K562 (cell line): ENCODE measurements at regions not wholly inside any gene's neighbourhood (a gene's known extent, or its start where the extent isn't known, plus 50 kb on each side); places are given as distances from the start of the nearest gene placed in this dataset.

Experiments
- ATAC-seq: fragments of 200-7000 bp; cut with Tn5 transposase; 3 replicates; pipeline ENCODE4 v1.9.1; 2020; ENCODE audit warnings: moderate library complexity
- BruUV-seq: library from RNA; stranded (reverse); fragments of 400-500 nt; replicated peaks from 2 replicates; lab custom pipeline; 2021; lab: Mats Ljungman, UMichigan
- CTCF ChIA-PET: fragments of 300-600 bp; formaldehyde crosslinking; extraction: SDS; loops from one replicate; lab custom pipeline; 2021; ENCODE audit warnings: low intra/inter-chr PET ratio; lab: Yijun Ruan, JAX
- POLR2A ChIA-PET: fragments of 300-600, 350-650 bp; sonication (Branson Sonifier 250); formaldehyde crosslinking; extraction: SDS; loops from one replicate; lab custom pipeline; 2021; ENCODE audit warnings: antibody characterized with exemption, inconsistent platforms; lab: Yijun Ruan, JAX
- DNase-seq, 4 experiments: peaks; one replicate each; pipeline versions ENCODE4 v3.0.0 to v3.0.0-alpha.2; 2011 to 2018; ENCODE audit warnings: low spot score in 3 of 4, mixed read lengths in 3 of 4; ENCODE audit errors: extremely low read depth in 1 of 4
- FAIRE-seq: peaks from 2 replicates; lab custom pipeline; 2011; peaks lifted over from hg19 to GRCh38; lab: Jason Lieb, UNC
- H2AFZ ChIP-seq: 2 replicates; pipeline ENCODE4 v1.6.0; 2011; ENCODE audit warnings: low read depth, low read length, control low read depth, inconsistent platforms
- H3K27ac ChIP-seq: fragments of 200-600 bp; 3 replicates; pipeline ENCODE4 v1.8.0; 2011; ENCODE audit warnings: low read depth, mild to moderate bottlenecking, control low read depth, inconsistent platforms, low read length, moderate library complexity, mixed read lengths; ENCODE audit errors: extremely low read depth
- H3K27me3 ChIP-seq, 2 experiments: fragments of 300-600 bp in 1 of 2; 2 replicates in 1 of 2; 3 replicates in 1 of 2; pipeline versions ENCODE4 v1.6.0 to v1.8.0; 2011; ENCODE audit warnings: inconsistent platforms in 2 of 2, low read length in 2 of 2, mild to moderate bottlenecking in 1 of 2, mixed read lengths in 1 of 2, moderate library complexity in 1 of 2; ENCODE audit not compliant: control insufficient read depth in 2 of 2, insufficient read depth in 2 of 2
- H3K36me3 ChIP-seq: fragments of 300-600 bp; 3 replicates; pipeline ENCODE4 v1.8.0; 2011; ENCODE audit warnings: mild to moderate bottlenecking, low read length, inconsistent platforms; ENCODE audit not compliant: control insufficient read depth, insufficient read depth
- H3K4me1 ChIP-seq, 2 experiments: fragments of 200-600 bp in 1 of 2; replicated peaks in 1 of 2; 2 replicates in 1 of 2; 3 replicates in 1 of 2; pipeline versions ENCODE4 v1.5.1 to v1.8.0; 2011; ENCODE audit warnings: inconsistent platforms in 2 of 2, low read length in 2 of 2, mild to moderate bottlenecking in 1 of 2, mixed read lengths in 1 of 2, moderate library complexity in 1 of 2; ENCODE audit not compliant: control insufficient read depth in 2 of 2, insufficient read depth in 2 of 2
- H3K4me2 ChIP-seq: 2 replicates; pipeline ENCODE4 v1.6.1; 2011; ENCODE audit warnings: low read length, control low read depth, inconsistent platforms, mixed read lengths; ENCODE audit not compliant: insufficient read depth
- H3K4me3 ChIP-seq: fragments of 200-600 bp; sonication (generic), shearing (Covaris generic); 2 replicates; pipeline ENCODE4 v1.5.1; 2016; ENCODE audit warnings: control low read depth, inconsistent platforms
- H3K79me2 ChIP-seq: fragments of 200-600 bp; 3 replicates; pipeline ENCODE4 v1.8.0; 2011; ENCODE audit warnings: low read length, inconsistent platforms; ENCODE audit not compliant: control insufficient read depth, insufficient read depth
- H3K9ac ChIP-seq, 2 experiments: 2 replicates each; pipeline versions ENCODE4 v1.6.0 to v1.6.1; 2011; ENCODE audit warnings: low read depth in 2 of 2, low read length in 2 of 2, control low read depth in 1 of 2, inconsistent platforms in 1 of 2, mild to moderate bottlenecking in 1 of 2, mixed read lengths in 1 of 2; ENCODE audit not compliant: insufficient read depth in 1 of 2
- H3K9me1 ChIP-seq: one replicate; pipeline ENCODE4 v1.6.0; 2011; ENCODE audit warnings: inconsistent platforms, mild to moderate bottlenecking, low read length, moderate library complexity; ENCODE audit not compliant: control insufficient read depth, insufficient read depth
- H3K9me3 ChIP-seq: replicated peaks from 2 replicates; pipeline ENCODE4 v1.5.1; 2011; ENCODE audit warnings: low read depth, low read length, inconsistent platforms; ENCODE audit not compliant: control insufficient read depth, insufficient read depth
- H4K20me1 ChIP-seq: replicated peaks from 2 replicates; pipeline ENCODE4 v1.6.1; 2011; ENCODE audit warnings: low read length, inconsistent platforms, mixed read lengths; ENCODE audit not compliant: control insufficient read depth, insufficient read depth
- RNF2 ChIP-seq: sonication (generic); IDR thresholded peaks from 2 replicates; pipeline ENCODE4 v1.6.1; 2016
- SMAD3 ChIP-seq: fragments of 450-650 bp; formaldehyde crosslinking; conservative IDR thresholded peaks from 2 replicates; pipeline ENCODE4 v1.4.0; 2020; ENCODE audit warnings: mild to moderate bottlenecking
- SP1 ChIP-seq: sonication (generic); formaldehyde crosslinking; IDR thresholded peaks from 2 replicates; pipeline ENCODE4 v1.8.1; 2022; ENCODE audit warnings: mild to moderate bottlenecking, missing genetic modification reagents
- TARDBP ChIP-seq: fragments of 450-650 bp; IDR thresholded peaks from 2 replicates; pipeline ENCODE4 v1.6.1; 2016
- TBL1XR1 ChIP-seq, 2 experiments: IDR thresholded peaks; 2 replicates each; pipeline ENCODE4 v1.6.1; 2012; ENCODE audit warnings: improper control_type of control experiment in 2 of 2, low read length in 2 of 2, mild to moderate bottlenecking in 1 of 2
- ZNF24 ChIP-seq: fragments of 450-650 bp; IDR thresholded peaks from 2 replicates; pipeline ENCODE4 v1.6.1; 2016
- WGBS: fragments of 100-300 bp; shearing (Covaris generic); methylation state at CpG from one replicate; pipeline ENCODE4 v1.1.6; 2016; ENCODE audit warnings: low coverage, mixed read lengths; ENCODE audit not compliant: insufficient coverage; ENCODE audit errors: missing lambda C conversion rate; 5-methylcytosine and 5-hydroxymethylcytosine counted together
- in situ Hi-C: fragments of 300-500 bp; cut with MboI; formaldehyde crosslinking; loops from 4 replicates; pipeline ENCODE4 v1.15.0; 2018; ENCODE audit warnings: inconsistent platforms, mixed read lengths
- intact Hi-C: fragments of 100-400 bp; cut with micrococcal nuclease; formaldehyde crosslinking; loops from 2 replicates; pipeline ENCODE4 v1.14.2; 2022

DNA sequence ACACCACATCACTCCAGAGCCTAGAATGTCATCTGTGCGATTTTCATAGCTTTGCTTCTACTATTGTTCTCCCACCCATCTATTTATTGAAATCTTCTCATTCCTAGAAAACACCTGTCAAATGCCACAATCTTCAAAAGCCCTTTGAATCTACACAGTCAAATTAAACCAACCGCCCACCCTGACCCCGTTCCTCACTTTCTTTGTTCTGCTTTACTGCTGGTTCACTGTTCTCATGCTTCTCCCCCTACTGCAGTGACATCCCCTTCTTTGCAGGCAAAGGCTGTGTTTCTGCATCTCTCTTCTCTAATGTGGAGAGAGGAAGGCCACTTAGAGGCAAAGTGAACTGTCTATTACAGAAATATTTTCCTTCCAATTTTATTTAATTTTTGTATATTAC, 152.4 kb upstream of the NEBL start:
- no peak overlapping the region for H3K27ac ChIP-seq
- no peak overlapping the region for H3K9ac ChIP-seq
- BruUV-seq = no TSS peak
- no peaks in the 10 kb centered on the region for H3K79me2 ChIP-seq
- H3K9me3 ChIP-seq = no peaks in the 10 kb centered on the region
- H3K27me3 ChIP-seq = no peaks in the 10 kb centered on the region; a peak in 1 of 5 replicates
- H3K9me1 ChIP-seq = no peaks in the 10 kb centered on the region
- ATAC-seq = no peak
- no peak overlapping the region for H3K4me2 ChIP-seq
- WGBS = 40% methylated on average over 3 of the region's 3 CpGs
- peaks cover 4 to 8% of the 10 kb centered on the region in 2 experiments; a peak in 4 of 5 replicates for H3K4me1 ChIP-seq
- intact Hi-C loops (no loop called here), in situ Hi-C loops (no loop called here)
- no peak for TF ChIP-seq RNF2
- no peak for TF ChIP-seq TBL1XR1 (IDR thresholded peaks at IDR 0.05; ENCODE audit: low read length in 2 of 2)
- TF ChIP-seq ZNF24 = no peak
- ChIA-PET CTCF (no interaction called here), POLR2A (no interaction called here)
- H3K4me3 ChIP-seq = no peak overlapping the region
- no peak overlapping the region for H2AFZ ChIP-seq
- no peak for FAIRE-seq
- H3K36me3 ChIP-seq = no peaks in the 10 kb centered on the region
- H4K20me1 ChIP-seq = no peaks in the 10 kb centered on the region
- no peak for DNase-seq

DNA sequence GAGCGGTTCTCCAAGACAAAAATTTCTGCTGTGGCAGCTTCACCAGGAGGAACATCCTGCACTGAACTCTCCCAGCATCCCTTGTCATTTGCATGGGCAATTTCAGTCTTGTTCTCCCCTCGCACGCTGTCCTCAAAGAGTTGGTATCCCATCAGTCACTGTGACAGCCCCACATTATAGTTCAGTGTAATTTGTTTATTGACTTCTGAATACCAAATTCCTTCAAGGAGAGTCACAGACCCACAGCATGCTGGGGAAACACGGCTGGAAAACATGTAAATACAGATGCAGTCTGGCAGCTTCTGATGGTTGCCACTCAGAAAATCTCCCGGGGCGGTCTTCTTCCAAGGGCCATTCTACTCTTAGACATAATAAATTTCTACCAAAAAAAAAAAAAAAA, 151.0 kb upstream of the NEBL start:
- Histone ChIP-seq H3K36me3 (no peaks in the 10 kb centered on the region), H4K20me1 (no peaks in the 10 kb centered on the region), H3K27ac (no peak overlapping the region), H3K27me3 (no peaks in the 10 kb centered on the region; a peak in 1 of 5 replicates), H3K9ac (no peak overlapping the region), H3K9me3 (no peaks in the 10 kb centered on the region), H3K4me3 (no peak overlapping the region), H3K4me1 (peaks cover 10 to 19% of the 10 kb centered on the region in 2 experiments; a peak in 4 of 5 replicates), H2AFZ (no peak overlapping the region), H3K4me2 (no peak overlapping the region), H3K9me1 (no peaks in the 10 kb centered on the region), H3K79me2 (peaks cover 3% of the 10 kb centered on the region; the same call in 1 of the 3 replicates)
- TF ChIP-seq TARDBP = no peak
- TF ChIP-seq SP1 (CRISPR knock-in tag) = no peak
- TF ChIP-seq SMAD3 (CRISPR knock-in tag) = no peak
- CTCF ChIA-PET = interaction anchor here (0.6 kb wide), 1 partner anchor 31 kb away, joined by 4 read pairs; no protein-coding TSS in a partner anchor
- POLR2A ChIA-PET = no interaction called here
- no peak for ATAC-seq
- no peak for FAIRE-seq
- DNase-seq = no peak
- BruUV-seq = no TSS peak
- in situ Hi-C loops = no loop called here
- 49% methylated on average over 6 of the region's 6 CpGs for WGBS
- intact Hi-C loops = no loop called here
